AG08396 (cell line): ENCODE measurements at regions not wholly inside any gene's neighbourhood (a gene's known extent, or its start where the extent isn't known, plus 50 kb on each side); places are given as distances from the start of the nearest gene placed in this dataset.

ENCODE experiments used
- DNase-seq: peaks from one replicate; pipeline ENCODE4 v3.0.0; 2012; ENCODE audit warnings: low spot score, mixed read lengths

DNA sequence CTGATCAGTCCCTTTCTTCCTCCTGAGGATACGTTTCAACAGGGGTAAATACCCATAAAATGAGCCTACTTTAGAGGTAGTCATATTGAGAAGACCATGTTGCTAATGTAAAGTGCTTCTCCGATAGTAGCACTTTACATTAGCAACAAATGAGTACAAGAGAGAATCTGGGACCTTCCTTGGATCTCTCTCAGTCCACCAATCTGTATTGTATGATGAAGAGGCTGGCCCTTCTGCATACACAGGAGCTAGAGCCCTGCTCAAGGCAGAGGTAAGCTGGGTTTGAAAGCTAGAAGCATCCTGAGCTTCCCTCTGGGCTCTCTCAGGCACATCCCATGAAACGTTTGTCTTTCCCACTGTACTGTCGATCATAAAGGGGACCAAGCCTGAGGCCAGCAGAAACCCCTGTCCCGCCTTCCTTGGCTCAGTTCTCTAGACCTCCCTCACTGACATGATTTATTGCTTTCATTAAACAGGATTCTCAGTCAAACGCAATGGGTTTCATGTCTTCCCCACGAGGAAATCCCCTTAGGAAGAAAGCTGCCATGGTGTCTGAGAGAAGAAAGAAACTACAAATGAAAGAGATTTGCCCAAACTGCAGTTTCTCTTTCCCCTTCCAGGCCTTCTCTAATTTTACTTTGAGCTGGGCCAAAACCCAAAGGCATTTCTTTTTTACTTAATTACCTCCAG lies 62.8 kb upstream of the BCAR3 start:
- DNase-seq = no peak

DNA sequence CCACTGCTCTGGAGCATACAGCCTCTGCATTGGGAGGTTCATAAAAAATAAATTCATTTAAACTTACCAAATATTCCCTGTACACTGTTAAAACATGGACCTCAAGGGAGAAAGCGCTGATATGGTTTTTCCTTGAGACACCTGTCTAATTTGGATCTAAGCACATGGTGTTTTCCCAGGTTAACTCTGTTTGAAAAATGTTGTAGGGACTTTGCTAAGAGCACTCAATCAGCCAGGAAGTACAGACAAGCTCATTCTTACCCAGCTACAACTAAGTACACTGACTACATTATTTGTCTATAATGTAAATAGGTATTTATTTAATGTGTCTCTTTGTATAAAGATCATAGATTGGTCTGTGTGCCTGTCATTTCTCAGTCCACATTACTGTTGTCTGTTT lies 61.8 kb upstream of the BCAR3 start:
- no peak for DNase-seq

DNA sequence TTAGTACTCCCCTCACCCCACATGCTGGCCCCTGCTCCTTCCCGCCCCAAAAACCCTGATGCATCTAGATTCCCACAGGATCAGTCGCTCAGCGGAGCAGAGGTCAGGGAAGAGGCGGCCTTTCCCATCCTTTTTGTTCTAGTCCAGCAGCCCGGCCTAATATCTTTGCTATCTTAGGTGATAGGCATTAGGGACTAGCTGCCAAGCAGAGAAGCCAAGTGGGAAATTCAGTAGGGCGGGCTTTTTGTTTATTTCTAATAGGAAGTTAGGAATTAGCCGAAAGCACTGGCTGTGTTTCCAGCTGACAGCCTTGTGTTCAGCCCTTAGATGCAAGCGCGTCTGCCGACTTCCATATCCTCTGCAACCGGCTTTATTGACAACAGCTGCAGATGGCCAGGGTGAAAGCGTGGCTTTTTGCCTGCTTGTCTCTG lies 59.0 kb upstream of the BCAR3 start:
- no peak for DNase-seq

DNA sequence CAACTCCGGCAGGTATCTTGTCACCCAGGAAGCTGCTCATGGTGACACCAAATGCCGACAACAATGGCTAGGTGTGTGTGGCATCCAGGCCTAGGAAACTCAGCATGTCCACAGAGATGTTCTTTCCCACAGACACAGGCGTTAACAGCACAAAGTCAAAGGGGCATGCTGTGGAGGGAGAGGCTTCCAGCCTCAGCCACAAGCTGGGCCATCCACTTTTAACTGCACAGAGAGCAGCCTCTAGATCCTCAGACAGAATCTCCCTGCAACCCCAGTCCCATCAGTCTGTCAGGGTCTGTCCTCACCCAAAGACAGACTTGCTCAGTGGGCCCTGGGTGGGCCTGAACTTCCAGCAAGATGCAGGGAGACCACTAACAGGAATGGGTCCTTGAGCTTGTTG lies 58.5 kb upstream of the BCAR3 start:
- no peak for DNase-seq

DNA sequence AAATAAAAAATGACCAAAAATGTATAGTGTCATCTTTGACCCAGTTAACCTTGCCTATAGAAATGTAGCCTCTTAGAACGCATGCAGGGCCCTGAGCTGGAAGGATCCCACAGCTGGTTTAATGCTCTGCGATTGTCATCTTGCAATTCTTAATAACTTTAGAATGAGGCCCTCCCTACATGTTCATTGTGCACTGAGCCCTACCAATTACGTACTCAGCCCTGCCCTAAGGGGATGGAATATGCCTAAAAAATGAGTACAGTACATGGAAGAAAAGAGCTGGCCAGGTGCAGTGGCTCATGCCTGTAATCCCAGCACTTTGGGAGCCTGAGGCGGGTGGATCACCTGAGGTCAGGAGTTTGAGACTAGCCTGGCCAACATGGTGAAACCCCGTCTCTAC lies 57.8 kb upstream of the BCAR3 start:
- DNase-seq = no peak

DNA sequence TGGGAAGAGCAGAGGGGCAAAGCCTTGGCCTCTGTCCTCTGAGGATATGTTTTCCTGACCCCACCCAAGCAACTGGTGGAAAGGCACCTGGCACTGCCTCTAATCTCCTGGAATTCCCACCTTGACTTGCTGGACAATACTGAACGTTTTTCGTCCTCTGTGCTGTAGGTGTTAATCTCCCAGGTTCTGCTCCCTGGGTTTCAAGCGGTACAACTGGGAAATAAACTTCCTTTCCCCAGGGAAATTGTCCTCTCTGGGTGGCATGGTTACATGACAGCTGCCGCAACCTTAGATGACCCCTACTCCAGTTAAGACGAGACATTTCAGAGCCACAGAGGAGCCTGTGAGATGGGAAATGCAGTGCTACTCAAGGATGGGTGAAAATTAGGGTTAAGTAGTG lies 57.3 kb upstream of the BCAR3 start:
- DNase-seq = no peak

DNA sequence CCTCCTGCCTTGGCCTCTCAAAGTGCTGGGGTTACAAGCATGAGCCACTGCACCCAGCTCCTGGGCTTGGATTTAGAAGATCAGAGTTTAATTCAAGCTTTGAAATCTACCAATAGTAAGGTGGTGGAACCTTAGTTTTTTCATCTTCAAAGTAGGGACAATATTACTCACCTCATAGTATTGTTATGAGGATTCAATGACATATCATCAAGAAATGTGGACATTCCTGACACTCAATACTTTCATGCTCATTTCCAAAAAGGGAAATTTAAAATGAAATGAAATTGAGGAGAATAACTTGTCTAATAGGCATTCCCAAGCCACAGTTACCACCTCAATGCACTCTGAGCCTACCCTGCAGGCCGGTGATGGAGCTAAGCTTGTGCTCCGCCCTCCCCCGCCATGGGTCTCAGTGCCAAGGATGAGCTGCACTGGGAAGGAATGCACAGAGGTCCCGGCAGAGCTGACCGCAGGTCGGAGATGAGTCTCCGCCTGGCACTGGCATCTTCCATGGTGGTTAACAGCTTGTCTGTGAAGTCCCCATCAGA lies 56.5 kb upstream of the BCAR3 start:
- DNase-seq = peak; percentile 80

DNA sequence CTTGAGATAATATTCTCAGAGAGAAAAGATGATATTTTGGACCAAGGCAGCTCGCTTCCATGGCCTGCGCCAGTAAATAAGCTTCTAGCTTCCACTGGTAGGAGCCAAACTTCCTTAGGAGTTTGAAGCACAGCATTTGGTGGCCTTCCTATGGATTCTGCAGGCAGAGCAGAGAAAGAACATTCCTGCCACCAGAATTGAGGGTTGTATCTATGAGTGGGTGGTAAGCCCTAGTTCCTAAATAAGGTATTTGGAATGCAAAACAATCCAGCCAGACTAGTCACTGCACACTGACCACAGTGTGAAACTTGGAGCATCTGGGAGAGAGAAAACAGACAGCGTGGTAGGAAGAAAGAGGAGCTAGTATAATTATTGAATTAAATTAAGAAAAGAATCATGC lies 54.1 kb upstream of the BCAR3 start:
- DNase-seq = peak; percentile 74

DNA sequence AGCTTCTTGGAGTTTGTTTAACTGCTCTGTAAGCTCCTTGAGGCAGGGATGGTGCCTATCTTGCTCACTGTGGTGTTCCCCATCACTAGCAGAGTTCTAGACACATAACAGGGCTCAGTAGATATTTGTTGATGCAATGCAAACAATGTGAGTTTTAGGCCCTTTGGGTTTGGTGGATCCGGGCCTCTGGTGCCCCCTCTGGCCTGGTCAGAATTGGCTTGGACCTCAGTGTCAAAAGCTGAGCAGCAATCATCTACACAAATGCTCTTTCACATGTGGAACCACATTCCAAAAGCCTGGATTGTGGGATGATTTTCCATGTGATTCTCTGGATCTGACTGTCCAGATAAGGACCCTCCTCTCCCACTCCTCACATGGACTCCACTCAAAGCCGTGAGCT lies 53.4 kb upstream of the BCAR3 start:
- DNase-seq = no peak

DNA sequence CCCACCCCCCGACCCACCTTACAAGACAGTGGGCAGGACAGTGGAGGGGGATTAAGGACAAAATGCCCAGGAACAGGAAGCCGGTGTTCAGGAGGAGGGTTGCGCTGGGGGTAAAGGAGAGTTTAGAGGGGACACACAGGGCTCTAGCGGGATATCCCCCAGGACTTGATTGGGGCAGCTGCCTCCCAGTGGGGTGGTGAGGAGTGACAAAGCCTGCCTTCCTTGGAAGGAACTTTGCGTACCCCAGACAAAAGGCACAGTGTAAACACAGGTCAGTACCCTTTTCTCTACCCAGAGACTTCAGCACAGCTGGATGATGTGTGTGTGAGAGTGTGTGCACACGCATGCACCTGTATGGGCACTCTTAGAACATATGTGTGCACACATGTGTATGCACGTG lies 51.7 kb upstream of the BCAR3 start:
- DNase-seq = no peak

DNA sequence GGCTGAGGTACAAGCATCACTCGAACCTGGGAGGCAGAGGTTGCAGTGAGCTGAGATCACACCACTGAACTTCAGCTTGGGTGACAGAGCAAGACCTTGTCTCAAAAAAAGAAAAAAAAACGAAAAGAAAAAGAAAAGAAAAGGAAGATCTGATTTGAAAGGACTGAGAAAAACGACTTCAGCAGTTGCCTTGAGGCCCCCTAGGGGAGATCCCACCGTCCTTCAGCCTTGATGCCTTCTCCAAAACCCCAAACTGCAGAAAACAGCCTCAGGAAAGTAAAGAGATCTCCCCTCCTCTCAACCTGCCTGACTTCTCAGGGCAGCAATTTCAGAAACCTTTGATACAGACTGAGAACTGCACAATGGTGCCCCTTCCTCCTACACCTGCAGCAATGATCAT lies 50.9 kb upstream of the BCAR3 start:
- DNase-seq = no peak
